Osteoblast (primary cell): ENCODE measurements at regions not wholly inside any gene's neighbourhood (a gene's known extent, or its start where the extent isn't known, plus 50 kb on each side); places are given as distances from the start of the nearest gene placed in this dataset.

Source experiments
- DNase-seq: peaks from one replicate; pipeline ENCODE4 v3.0.0; 2011; ENCODE audit warnings: low spot score, mixed read lengths; ENCODE audit not compliant: insufficient read length; ENCODE audit errors: missing footprints
- H2AFZ ChIP-seq: 2 replicates; pipeline ENCODE4 v1.6.0; 2011; ENCODE audit warnings: mild to moderate bottlenecking, low read length
- H3K27ac ChIP-seq: 2 replicates; pipeline ENCODE4 v1.5.1; 2011; ENCODE audit warnings: mild to moderate bottlenecking, low read depth, low read length, moderate library complexity
- H3K27me3 ChIP-seq: 2 replicates; pipeline ENCODE4 v1.6.0; 2012; ENCODE audit warnings: mild to moderate bottlenecking, control low read depth, inconsistent platforms, low read length, moderate library complexity; ENCODE audit not compliant: insufficient read depth
- H3K36me3 ChIP-seq: 2 replicates; pipeline ENCODE4 v1.5.1; 2011; ENCODE audit warnings: mild to moderate bottlenecking, low read length, control low read depth, moderate library complexity; ENCODE audit not compliant: insufficient read depth
- H3K4me1 ChIP-seq: 2 replicates; pipeline ENCODE4 v1.5.1; 2011; ENCODE audit warnings: mild to moderate bottlenecking, low read length, control low read depth, moderate library complexity; ENCODE audit not compliant: insufficient read depth
- H3K4me2 ChIP-seq: 2 replicates; pipeline ENCODE4 v1.6.0; 2011; ENCODE audit warnings: mild to moderate bottlenecking, low read length; ENCODE audit not compliant: insufficient read depth
- H3K4me3 ChIP-seq: fragments of 200-600 bp; sonication (generic); 3 replicates; pipeline ENCODE4 v1.5.1; 2012; ENCODE audit warnings: mild to moderate bottlenecking, low read length, inconsistent platforms; ENCODE audit not compliant: insufficient read depth
- H3K79me2 ChIP-seq: 2 replicates; pipeline ENCODE4 v1.6.0; 2012; ENCODE audit warnings: mild to moderate bottlenecking, low read length, control low read depth, inconsistent platforms; ENCODE audit not compliant: insufficient read depth
- H3K9me3 ChIP-seq: 2 replicates; pipeline ENCODE4 v1.5.1; 2011; ENCODE audit warnings: low read depth, low read length, control low read depth
- H4K20me1 ChIP-seq: 2 replicates; pipeline ENCODE4 v1.6.0; 2012; ENCODE audit warnings: mild to moderate bottlenecking, low read length, control low read depth; ENCODE audit not compliant: insufficient read depth
- TF ChIP-seq, protein P1 (sequence below): IDR thresholded peaks from 2 replicates; pipeline ENCODE4 v1.5.1; 2011; ENCODE audit warnings: mild to moderate bottlenecking, low read depth, low read length, moderate library complexity; ENCODE audit errors: extremely low read depth

DNA sequence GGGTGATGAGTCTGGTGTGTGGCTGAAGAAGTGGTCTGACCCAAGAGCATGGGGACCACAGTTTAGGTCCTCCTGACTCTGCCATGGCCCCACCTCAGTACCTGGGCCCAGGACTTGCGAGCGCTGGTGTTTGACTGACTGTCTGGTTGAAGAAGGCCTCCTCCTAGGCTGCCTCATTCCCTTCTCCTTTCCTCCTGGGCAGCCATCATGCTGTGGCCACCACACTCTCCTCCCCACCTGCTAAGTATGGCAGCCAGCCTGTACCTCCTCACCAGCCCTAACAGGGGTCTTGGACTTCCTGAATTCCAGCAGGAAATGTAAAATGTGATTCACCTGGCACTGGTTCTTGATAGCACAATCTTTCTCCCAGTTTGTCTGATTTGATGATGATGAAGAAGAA, 156.8 kb upstream of the GPR26 start:
- Histone ChIP-seq H3K27me3 (no peaks in the 10 kb centered on the region), H3K79me2 (no peaks in the 10 kb centered on the region), H3K9me3 (no peaks in the 10 kb centered on the region), H2AFZ (no peak overlapping the region), H3K4me3 (no peak overlapping the region), H3K4me2 (no peak overlapping the region), H4K20me1 (no peaks in the 10 kb centered on the region), H3K27ac (no peak overlapping the region), H3K4me1 (no peaks in the 10 kb centered on the region), H3K36me3 (no peaks in the 10 kb centered on the region)
- DNase-seq, result no peak
- TF ChIP-seq, protein P1, sequence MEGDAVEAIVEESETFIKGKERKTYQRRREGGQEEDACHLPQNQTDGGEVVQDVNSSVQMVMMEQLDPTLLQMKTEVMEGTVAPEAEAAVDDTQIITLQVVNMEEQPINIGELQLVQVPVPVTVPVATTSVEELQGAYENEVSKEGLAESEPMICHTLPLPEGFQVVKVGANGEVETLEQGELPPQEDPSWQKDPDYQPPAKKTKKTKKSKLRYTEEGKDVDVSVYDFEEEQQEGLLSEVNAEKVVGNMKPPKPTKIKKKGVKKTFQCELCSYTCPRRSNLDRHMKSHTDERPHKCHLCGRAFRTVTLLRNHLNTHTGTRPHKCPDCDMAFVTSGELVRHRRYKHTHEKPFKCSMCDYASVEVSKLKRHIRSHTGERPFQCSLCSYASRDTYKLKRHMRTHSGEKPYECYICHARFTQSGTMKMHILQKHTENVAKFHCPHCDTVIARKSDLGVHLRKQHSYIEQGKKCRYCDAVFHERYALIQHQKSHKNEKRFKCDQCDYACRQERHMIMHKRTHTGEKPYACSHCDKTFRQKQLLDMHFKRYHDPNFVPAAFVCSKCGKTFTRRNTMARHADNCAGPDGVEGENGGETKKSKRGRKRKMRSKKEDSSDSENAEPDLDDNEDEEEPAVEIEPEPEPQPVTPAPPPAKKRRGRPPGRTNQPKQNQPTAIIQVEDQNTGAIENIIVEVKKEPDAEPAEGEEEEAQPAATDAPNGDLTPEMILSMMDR, result no peak

DNA sequence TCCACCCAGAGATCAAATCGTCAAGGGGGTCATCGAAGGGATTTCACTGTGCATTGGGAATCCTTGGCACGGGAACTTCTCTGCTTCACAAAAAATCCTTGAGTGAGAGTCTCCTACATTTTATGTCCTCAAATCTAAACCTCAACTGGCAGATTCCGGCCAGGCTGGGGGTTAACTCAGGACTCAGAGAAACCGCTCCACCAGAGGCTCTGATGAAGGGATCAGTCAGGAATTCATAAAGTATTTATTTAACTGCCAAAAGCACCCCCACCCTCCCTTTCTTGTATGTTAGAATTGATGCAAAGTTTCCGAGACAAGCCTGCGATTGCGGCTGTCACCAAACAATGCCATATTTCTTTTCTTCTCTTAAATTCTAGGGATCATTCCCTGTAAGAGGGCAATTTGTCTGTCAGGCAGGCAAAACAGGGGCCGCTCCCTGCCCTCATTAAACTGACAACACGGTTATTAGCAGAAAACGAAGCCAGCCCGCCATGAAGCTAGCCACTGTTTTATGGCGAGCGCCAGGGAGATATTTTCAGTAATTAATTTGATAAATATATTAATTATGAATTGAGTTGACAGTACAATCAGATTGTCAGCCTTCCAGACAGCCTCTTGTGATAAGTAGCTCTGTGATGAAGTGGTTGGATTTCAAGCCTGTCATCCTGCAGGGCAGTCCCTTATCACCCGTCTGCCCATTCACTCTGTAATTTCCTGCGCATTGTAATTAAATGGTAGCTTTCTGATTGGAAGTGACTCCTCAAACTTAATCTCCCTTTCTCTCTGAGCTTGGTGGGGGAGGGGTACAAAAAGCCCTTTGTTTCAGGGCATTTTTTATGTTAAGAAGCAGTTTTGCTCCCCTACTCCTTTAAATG, 153.0 kb upstream of the GPR26 start:
- H3K36me3 ChIP-seq, result no peaks in the 10 kb centered on the region
- H3K9me3 ChIP-seq, result no peaks in the 10 kb centered on the region
- no peak for DNase-seq
- TF ChIP-seq, protein P1, result no peak
- no peak overlapping the region for H3K27ac ChIP-seq
- no peak overlapping the region for H3K4me2 ChIP-seq
- H3K27me3 ChIP-seq, result no peaks in the 10 kb centered on the region
- no peaks in the 10 kb centered on the region for H3K4me1 ChIP-seq
- no peaks in the 10 kb centered on the region for H4K20me1 ChIP-seq
- no peak overlapping the region for H3K4me3 ChIP-seq
- no peaks in the 10 kb centered on the region for H3K79me2 ChIP-seq
- H2AFZ ChIP-seq, result no peak overlapping the region

DNA sequence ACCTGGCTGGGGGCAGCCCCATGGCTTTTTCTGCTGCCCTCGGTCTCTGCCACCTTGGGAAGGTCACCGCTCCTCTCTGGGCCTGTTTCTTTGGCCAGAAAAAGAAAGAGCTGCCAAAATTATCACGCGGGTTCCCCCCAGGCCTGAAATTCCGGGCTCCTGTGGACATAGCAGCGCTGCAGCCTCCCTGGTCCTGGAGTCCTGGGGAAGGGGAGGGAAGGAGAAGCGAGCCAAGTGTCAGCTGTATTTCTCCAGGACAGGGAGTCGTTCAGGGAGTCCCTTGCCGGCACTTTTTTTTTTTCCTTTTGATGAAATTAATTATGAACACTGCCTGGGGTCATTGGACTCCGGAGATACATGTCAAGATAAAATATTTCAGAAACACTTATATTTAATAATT, 152.3 kb upstream of the GPR26 start:
- H3K4me2 ChIP-seq, result no peak overlapping the region
- H3K79me2 ChIP-seq, result no peaks in the 10 kb centered on the region
- no peak overlapping the region for H3K4me3 ChIP-seq
- no peaks in the 10 kb centered on the region for H3K9me3 ChIP-seq
- H3K27ac ChIP-seq, result no peak overlapping the region
- no peak overlapping the region for H2AFZ ChIP-seq
- H4K20me1 ChIP-seq, result no peaks in the 10 kb centered on the region
- no peak for DNase-seq
- no peaks in the 10 kb centered on the region for H3K27me3 ChIP-seq
- no peaks in the 10 kb centered on the region for H3K4me1 ChIP-seq
- TF ChIP-seq, protein P1, result no peak
- no peaks in the 10 kb centered on the region for H3K36me3 ChIP-seq

DNA sequence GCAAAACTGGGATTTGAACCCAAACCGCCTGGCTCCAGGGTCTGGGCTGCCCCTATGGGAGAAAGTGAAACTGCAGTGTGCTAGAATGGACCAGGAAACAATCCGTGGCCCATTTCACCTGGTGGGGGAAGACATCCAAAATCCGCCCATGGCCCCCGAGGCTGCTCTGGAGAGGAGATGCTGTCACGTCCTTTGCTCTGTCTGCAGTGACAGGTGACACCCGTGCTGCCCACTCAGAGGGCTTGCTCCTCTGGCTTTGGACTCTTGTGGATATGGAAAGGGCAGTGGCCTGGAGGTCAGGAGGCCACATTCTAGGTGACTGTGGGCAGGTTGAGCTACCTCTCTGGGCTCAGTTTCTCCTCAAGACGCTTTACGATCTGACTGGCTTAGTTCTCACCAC, 151.2 kb upstream of the GPR26 start:
- Histone ChIP-seq H3K79me2 (no peaks in the 10 kb centered on the region), H4K20me1 (no peaks in the 10 kb centered on the region), H3K4me3 (no peak overlapping the region), H3K9me3 (no peaks in the 10 kb centered on the region), H3K4me1 (no peaks in the 10 kb centered on the region), H3K27me3 (no peaks in the 10 kb centered on the region), H3K4me2 (no peak overlapping the region), H3K36me3 (no peaks in the 10 kb centered on the region), H2AFZ (no peak overlapping the region), H3K27ac (no peak overlapping the region)
- no peak for DNase-seq
- TF ChIP-seq, protein P1, result no peak
